Keratinocyte (primary cell): ENCODE measurements at regions not wholly inside any gene's neighbourhood (a gene's known extent, or its start where the extent isn't known, plus 50 kb on each side); places are given as distances from the start of the nearest gene placed in this dataset.

Source experiments
- DNase-seq: peaks from one replicate; pipeline ENCODE4 v3.0.0-alpha.2; 2011; ENCODE audit warnings: low read depth, missing footprints, low spot score
- FAIRE-seq: peaks from 2 replicates; lab custom pipeline; 2011; peaks lifted over from hg19 to GRCh38; lab: Jason Lieb, UNC
- H2AFZ ChIP-seq: 2 replicates; pipeline ENCODE4 v1.6.0; 2012; ENCODE audit warnings: low read length, control low read depth, inconsistent platforms; ENCODE audit not compliant: control insufficient read depth
- H3K27ac ChIP-seq: 2 replicates; pipeline ENCODE4 v1.5.1; 2011; ENCODE audit warnings: low read length; ENCODE audit not compliant: control insufficient read depth, insufficient read depth
- H3K27me3 ChIP-seq: 3 replicates; pipeline ENCODE4 v1.6.0; 2011; ENCODE audit warnings: low read length; ENCODE audit not compliant: control insufficient read depth, insufficient read depth; ENCODE audit errors: extremely low read depth
- H3K36me3 ChIP-seq, 2 experiments: 2 replicates in 1 of 2; 3 replicates in 1 of 2; pipeline ENCODE4 v1.5.1; 2011; ENCODE audit warnings: low read length in 2 of 2, mild to moderate bottlenecking in 1 of 2; ENCODE audit not compliant: control insufficient read depth in 2 of 2, insufficient read depth in 2 of 2; ENCODE audit errors: extremely low read depth in 1 of 2
- H3K4me1 ChIP-seq: 3 replicates; pipeline ENCODE4 v1.5.1; 2011; ENCODE audit warnings: low read length; ENCODE audit not compliant: control insufficient read depth, insufficient read depth; ENCODE audit errors: extremely low read depth
- H3K4me2 ChIP-seq: 3 replicates; pipeline ENCODE4 v1.6.0; 2011; ENCODE audit warnings: low read depth, low read length; ENCODE audit not compliant: control insufficient read depth, insufficient read depth; ENCODE audit errors: extremely low read depth
- H3K4me3 ChIP-seq, 3 experiments: fragments of 200-600 bp in 1 of 3; sonication (generic) in 1 of 3; 2 replicates in 2 of 3; 3 replicates in 1 of 3; pipeline ENCODE4 v1.5.1; 2011 to 2016; ENCODE audit warnings: low read length in 3 of 3, mild to moderate bottlenecking in 3 of 3, control low read depth in 2 of 3, inconsistent platforms in 1 of 3, low read depth in 1 of 3, mixed read lengths in 1 of 3, mixed run types in 1 of 3, moderate library complexity in 1 of 3; ENCODE audit not compliant: control insufficient read depth in 2 of 3, insufficient read depth in 2 of 3; ENCODE audit errors: extremely low read depth in 1 of 3
- H3K79me2 ChIP-seq: 2 replicates; pipeline ENCODE4 v1.6.0; 2012; ENCODE audit warnings: low read length; ENCODE audit not compliant: control insufficient read depth, insufficient read depth
- H3K9ac ChIP-seq: 3 replicates; pipeline ENCODE4 v1.6.0; 2011; ENCODE audit warnings: low read length; ENCODE audit not compliant: control insufficient read depth, insufficient read depth; ENCODE audit errors: extremely low read depth
- H3K9me1 ChIP-seq: 3 replicates; pipeline ENCODE4 v1.6.0; 2011; ENCODE audit warnings: low read length; ENCODE audit not compliant: control insufficient read depth, insufficient read depth; ENCODE audit errors: extremely low read depth
- H3K9me3 ChIP-seq: 2 replicates; pipeline ENCODE4 v1.5.1; 2012; ENCODE audit warnings: low read depth, low read length; ENCODE audit not compliant: control insufficient read depth
- H4K20me1 ChIP-seq: 3 replicates; pipeline ENCODE4 v1.6.0; 2011; ENCODE audit warnings: low read length; ENCODE audit not compliant: control insufficient read depth, insufficient read depth; ENCODE audit errors: extremely low read depth
- CTCF ChIP-seq, 3 experiments: IDR thresholded peaks in 1 of 3; conservative IDR thresholded peaks in 1 of 3; optimal IDR thresholded peaks in 1 of 3; 2 replicates in 2 of 3; 3 replicates in 1 of 3; pipeline versions ENCODE3 to v1.5.1; 2011; ENCODE audit warnings: low read length in 3 of 3, mild to moderate bottlenecking in 3 of 3, moderate library complexity in 2 of 3, control low read depth in 1 of 3, inconsistent platforms in 1 of 3; ENCODE audit not compliant: insufficient read depth in 2 of 3; ENCODE audit errors: extremely low read depth in 1 of 3
- EZH2 ChIP-seq: IDR thresholded peaks from one replicate; pipeline ENCODE4 v1.6.1; 2012; ENCODE audit warnings: inconsistent platforms, mild to moderate bottlenecking, low read length, moderate library complexity
- dilution Hi-C: fragments of 300-500 bp; cut with MboI; formaldehyde crosslinking; loops from one replicate; pipeline ENCODE4 v1.7.0; 2020; ENCODE audit warnings: low sequenced_read_pairs; ENCODE audit not compliant: extremely low pct_ligation_motif_present

GRCh38 chr18:51400721-51401120 is 203.2 kb upstream of the MEX3C start:
- DNase-seq, result no peak
- H3K27ac ChIP-seq, result no peak overlapping the region
- H4K20me1 ChIP-seq, result no peaks in the 10 kb centered on the region
- H3K27me3 ChIP-seq, result no peaks in the 10 kb centered on the region
- H3K9me1 ChIP-seq, result no peaks in the 10 kb centered on the region
- H3K36me3 ChIP-seq, result no peaks in the 10 kb centered on the region
- dilution Hi-C loops, result no loop called here
- no peaks in the 10 kb centered on the region for H3K9me3 ChIP-seq
- H3K4me1 ChIP-seq, result no peaks in the 10 kb centered on the region
- H3K79me2 ChIP-seq, result no peaks in the 10 kb centered on the region
- H2AFZ ChIP-seq, result no peak overlapping the region
- FAIRE-seq, result no peak
- no peak overlapping the region for H3K4me2 ChIP-seq
- no peak overlapping the region for H3K4me3 ChIP-seq
- TF ChIP-seq CTCF (optimal IDR thresholded peaks at IDR 0.05 in 1 of 3, IDR thresholded peaks at IDR 0.05 in 1 of 3, conservative IDR thresholded peaks at IDR 0.05 in 1 of 3; ENCODE audit: extremely low read depth in 1 of 3, insufficient read depth in 2 of 3, low read length in 3 of 3) (no peak), EZH2 (no peak)
- H3K9ac ChIP-seq, result no peak overlapping the region

DNA sequence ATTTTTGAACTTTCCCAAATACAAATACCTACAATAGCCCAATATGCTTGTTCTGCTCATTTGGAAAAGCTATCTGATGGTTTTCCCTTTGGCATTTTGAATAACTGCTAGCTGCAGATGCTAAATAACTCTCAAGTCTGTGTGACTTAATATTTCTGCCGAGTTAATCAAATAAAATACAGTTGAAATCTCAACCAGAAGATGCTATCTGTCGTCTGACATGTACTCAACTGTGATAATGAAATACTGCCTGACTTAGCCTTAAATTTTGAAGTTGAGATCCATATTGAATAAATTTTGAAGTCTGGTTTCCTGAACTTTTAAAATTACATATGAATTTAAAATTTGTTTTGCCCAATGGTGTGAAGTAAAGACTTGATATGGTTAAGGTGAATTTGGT is 204.4 kb upstream of the MEX3C start:
- H3K9ac ChIP-seq, result no peak overlapping the region
- no peaks in the 10 kb centered on the region for H3K27me3 ChIP-seq
- H3K9me3 ChIP-seq, result no peaks in the 10 kb centered on the region
- H3K4me3 ChIP-seq, result no peak overlapping the region
- no peaks in the 10 kb centered on the region for H3K79me2 ChIP-seq
- DNase-seq (no peak), FAIRE-seq (no peak)
- no peaks in the 10 kb centered on the region for H3K36me3 ChIP-seq
- dilution Hi-C loops, result no loop called here
- H3K4me2 ChIP-seq, result no peak overlapping the region
- no peak overlapping the region for H3K27ac ChIP-seq
- H3K4me1 ChIP-seq, result no peaks in the 10 kb centered on the region
- TF ChIP-seq CTCF (optimal IDR thresholded peaks at IDR 0.05 in 1 of 3, IDR thresholded peaks at IDR 0.05 in 1 of 3, conservative IDR thresholded peaks at IDR 0.05 in 1 of 3; ENCODE audit: extremely low read depth in 1 of 3, insufficient read depth in 2 of 3, low read length in 3 of 3), result no peak
- no peak for TF ChIP-seq EZH2
- no peaks in the 10 kb centered on the region for H3K9me1 ChIP-seq
- no peaks in the 10 kb centered on the region for H4K20me1 ChIP-seq
- no peak overlapping the region for H2AFZ ChIP-seq
